Lung (tissue), 11 donors: ENCODE measurements at regions not wholly inside any gene's neighbourhood (a gene's known extent, or its start where the extent isn't known, plus 50 kb on each side); places are given as distances from the start of the nearest gene placed in this dataset.

Source experiments
- ATAC-seq: fragments of 200-7000 bp; cut with Tn5 transposase; one replicate; pipeline ENCODE4 v1.9.1; 2020; ENCODE audit warnings: moderate number of reproducible peaks; ENCODE audit not compliant: insufficient read depth, low FRiP score
- DNase-seq, 3 donors: peaks; one replicate each; pipeline ENCODE4 v3.0.0-alpha.2; 2013 to 2017
- H3K27ac ChIP-seq, 2 donors: one replicate each; pipeline ENCODE4 v1.5.1; 2013; ENCODE audit warnings: mild to moderate bottlenecking in 2 of 2, moderate library complexity in 2 of 2, control low read depth in 1 of 2, inconsistent platforms in 1 of 2, low read depth in 1 of 2, low read length in 1 of 2
- H3K27me3 ChIP-seq, 3 donors: one replicate each; pipeline ENCODE4 v1.5.1; 2013; ENCODE audit warnings: low read length in 2 of 3; ENCODE audit not compliant: control insufficient read depth in 3 of 3, insufficient read depth in 3 of 3
- H3K36me3 ChIP-seq, 4 donors: one replicate each; pipeline ENCODE4 v1.5.1; 2013; ENCODE audit warnings: low read length in 4 of 4, mild to moderate bottlenecking in 1 of 4, moderate library complexity in 1 of 4; ENCODE audit not compliant: control insufficient read depth in 4 of 4, insufficient read depth in 4 of 4
- H3K4me1 ChIP-seq, 5 donors: one replicate each; pipeline ENCODE4 v1.5.1; 2013; ENCODE audit warnings: low read length in 5 of 5, mild to moderate bottlenecking in 2 of 5, moderate library complexity in 1 of 5; ENCODE audit not compliant: control insufficient read depth in 5 of 5, insufficient read depth in 5 of 5
- H3K4me3 ChIP-seq: one replicate; pipeline ENCODE4 v1.5.1; 2013; ENCODE audit warnings: mild to moderate bottlenecking, control low read depth, moderate library complexity
- H3K9ac ChIP-seq, 2 donors: one replicate each; pipeline ENCODE4 v1.5.1; 2013; ENCODE audit warnings: low read length in 2 of 2, control low read depth in 1 of 2; ENCODE audit not compliant: insufficient read depth in 1 of 2
- H3K9me3 ChIP-seq, 4 donors: one replicate each; pipeline ENCODE4 v1.5.1; 2013; ENCODE audit warnings: low read length in 3 of 4, mild to moderate bottlenecking in 1 of 4, moderate library complexity in 1 of 4; ENCODE audit not compliant: control insufficient read depth in 4 of 4, insufficient read depth in 3 of 4
- CTCF ChIP-seq: IDR thresholded peaks from 2 replicates; pipeline ENCODE4 v1.5.1; 2012; ENCODE audit warnings: mild to moderate bottlenecking; ENCODE audit errors: control extremely low read depth, extremely low read depth
- WGBS, 2 donors: extraction: QIAGEN DNeasy Blood & Tissue Kit; methylation state at CpG; one replicate each; pipeline ENCODE4 v1.1.7; 2013; 5-methylcytosine and 5-hydroxymethylcytosine counted together
- donor health status: control.
- donor health status: control.
- donor health status: Bipolar disorder and iron deficiency.
- donor health status: healthy.
- donor health status: DM: yes; HTN: yes; CAD: no.

- ATAC-seq: no peak
- no peak for DNase-seq
- H3K4me1 ChIP-seq: no peaks in the 10 kb centered on the region
- H3K27me3 ChIP-seq: no peaks in the 10 kb centered on the region
- H3K9ac ChIP-seq: no peak overlapping the region
- H3K4me3 ChIP-seq: no peak overlapping the region
- no peak for TF ChIP-seq CTCF
- no peak overlapping the region for H3K27ac ChIP-seq
- H3K9me3 ChIP-seq: peaks cover 0 to 2% (median 0%) of the 10 kb centered on the region in 4 donors
- H3K36me3 ChIP-seq: no peaks in the 10 kb centered on the region
Measured at GRCh38 chr1:102097451-102097850, 100.7 kb upstream of the OLFM3 start.

- no peak for TF ChIP-seq CTCF
- Histone ChIP-seq H3K36me3 (no peaks in the 10 kb centered on the region), H3K4me3 (no peak overlapping the region), H3K9me3 (peaks cover 0 to 2% (median 0%) of the 10 kb centered on the region in 4 donors), H3K27ac (no peak overlapping the region), H3K4me1 (no peaks in the 10 kb centered on the region), H3K9ac (no peak overlapping the region), H3K27me3 (no peaks in the 10 kb centered on the region)
- 63 to 71% methylated on average over 1 of the region's 1 CpG for WGBS, 2 donors
- DNase-seq (no peak), ATAC-seq (no peak)
Measured at GRCh38 chr1:102096162-102096561, 99.4 kb upstream of the OLFM3 start.

- Histone ChIP-seq H3K27me3 (no peaks in the 10 kb centered on the region), H3K4me1 (no peaks in the 10 kb centered on the region), H3K36me3 (no peaks in the 10 kb centered on the region), H3K9ac (no peak overlapping the region), H3K27ac (no peak overlapping the region), H3K9me3 (peaks cover 0 to 2% (median 0%) of the 10 kb centered on the region in 4 donors), H3K4me3 (no peak overlapping the region)
- DNase-seq: no peak
- ATAC-seq: no peak
- WGBS, 2 donors: 91 to 92% methylated on average over 1 of the region's 1 CpG
- TF ChIP-seq CTCF: no peak
Measured at GRCh38 chr1:102089791-102090190, 93.1 kb upstream of the OLFM3 start.

GRCh38 chr1:102085896-102086295 lies 89.2 kb upstream of the OLFM3 start:
- H3K9ac ChIP-seq: no peak overlapping the region
- no peak for TF ChIP-seq CTCF
- peaks cover 0 to 2% (median under 1%) of the 10 kb centered on the region in 4 donors for H3K9me3 ChIP-seq
- H3K27me3 ChIP-seq: no peaks in the 10 kb centered on the region
- no peak for ATAC-seq
- no peaks in the 10 kb centered on the region for H3K4me1 ChIP-seq
- no peak overlapping the region for H3K27ac ChIP-seq
- no peak overlapping the region for H3K4me3 ChIP-seq
- no peak for DNase-seq
- 85 to 94% methylated on average over 1 of the region's 1 CpG for WGBS, 2 donors
- no peaks in the 10 kb centered on the region for H3K36me3 ChIP-seq
